NCI-H128 (cell line): ENCODE measurements at regions not wholly inside any gene's neighbourhood (a gene's known extent, or its start where the extent isn't known, plus 50 kb on each side); places are given as distances from the start of the nearest gene placed in this dataset.

ENCODE experiments used
- DNase-seq: peaks from one replicate; lab custom pipeline; 2025; ENCODE audit not compliant: unreplicated experiment; lab: John Stamatoyannopoulos, UW

GRCh38 chr4:23667659-23668058 is 222.2 kb downstream of the PPARGC1A start:
- DNase-seq = no peak

- DNase-seq = no peak
These were observed 229.0 kb downstream of the PPARGC1A start for GRCh38 chr4:23660865-23661264.

DNA sequence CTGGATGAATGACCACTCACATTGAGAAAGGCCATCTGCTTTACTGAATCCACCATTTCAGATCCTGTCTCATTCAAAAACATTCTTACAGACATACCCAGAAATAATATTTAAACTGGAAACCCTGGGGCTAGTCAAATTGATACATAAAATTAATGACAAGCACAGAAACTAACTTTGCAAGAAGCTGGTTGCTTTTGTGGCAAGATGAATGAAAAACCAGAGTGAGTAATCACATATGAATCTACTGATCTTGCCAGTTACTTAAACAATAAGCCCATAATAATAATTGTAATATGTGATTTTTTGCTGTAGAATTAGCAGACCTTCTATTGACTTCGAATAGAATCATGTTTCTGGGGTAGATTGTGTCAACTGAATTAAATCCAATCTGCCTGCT is 235.1 kb downstream of the PPARGC1A start:
- no peak for DNase-seq

- DNase-seq = no peak
These were observed 240.8 kb downstream of the PPARGC1A start for GRCh38 chr4:23648854-23649596.

- DNase-seq = no peak
These were observed 254.4 kb downstream of the PPARGC1A start for GRCh38 chr4:23635468-23635867.

DNA sequence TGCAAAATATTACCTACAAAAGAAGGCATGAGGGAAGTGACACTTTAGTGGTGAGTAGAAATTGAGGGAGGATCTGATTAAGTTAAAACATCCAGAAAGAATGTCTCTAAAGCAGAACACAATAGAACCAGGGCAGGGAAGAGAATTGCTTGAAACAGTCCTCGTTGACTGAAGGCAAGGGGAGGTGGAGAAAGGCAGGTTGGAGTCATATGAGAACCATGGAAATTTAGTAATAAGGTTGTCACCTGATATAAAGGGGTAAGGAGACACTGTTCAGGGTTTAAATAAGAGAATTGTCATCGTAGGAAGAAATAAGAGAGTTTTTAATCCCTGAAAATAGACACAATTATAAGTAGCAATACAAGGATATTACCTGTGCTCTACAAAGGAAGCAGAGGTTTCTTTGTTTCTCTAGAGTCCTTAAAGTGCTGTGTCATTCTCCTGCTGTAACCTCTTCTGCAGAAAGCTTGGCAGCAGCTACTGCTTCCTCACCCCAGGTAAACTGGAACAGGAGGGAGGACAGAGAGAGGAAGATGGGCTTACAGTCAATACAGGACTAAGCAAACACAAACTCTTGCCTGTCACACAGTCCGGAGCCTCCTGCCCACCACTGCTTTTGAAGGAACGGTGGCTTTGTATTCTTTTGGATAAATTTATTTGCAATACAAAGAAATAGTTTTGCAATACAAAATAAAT is 258.4 kb downstream of the PPARGC1A start:
- no peak for DNase-seq

DNA sequence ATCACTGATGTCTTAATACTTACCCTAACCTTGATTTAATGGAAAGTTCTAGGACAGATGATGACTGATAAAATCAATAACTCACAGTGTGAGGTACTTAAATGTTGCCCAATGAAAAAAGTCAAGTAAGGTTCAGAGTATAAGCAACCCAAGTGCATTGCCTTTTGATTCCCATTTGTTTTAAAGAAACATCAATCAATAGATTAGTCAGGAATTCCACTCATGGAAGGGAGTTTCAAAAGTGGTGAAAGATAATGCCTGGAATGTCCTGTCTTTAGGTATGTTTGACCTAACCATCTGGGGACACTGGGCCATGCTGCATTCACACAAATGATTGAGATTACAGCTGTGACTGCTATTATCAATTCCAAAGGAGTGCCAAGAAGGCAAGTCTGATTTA is 259.7 kb downstream of the PPARGC1A start:
- no peak for DNase-seq

DNA sequence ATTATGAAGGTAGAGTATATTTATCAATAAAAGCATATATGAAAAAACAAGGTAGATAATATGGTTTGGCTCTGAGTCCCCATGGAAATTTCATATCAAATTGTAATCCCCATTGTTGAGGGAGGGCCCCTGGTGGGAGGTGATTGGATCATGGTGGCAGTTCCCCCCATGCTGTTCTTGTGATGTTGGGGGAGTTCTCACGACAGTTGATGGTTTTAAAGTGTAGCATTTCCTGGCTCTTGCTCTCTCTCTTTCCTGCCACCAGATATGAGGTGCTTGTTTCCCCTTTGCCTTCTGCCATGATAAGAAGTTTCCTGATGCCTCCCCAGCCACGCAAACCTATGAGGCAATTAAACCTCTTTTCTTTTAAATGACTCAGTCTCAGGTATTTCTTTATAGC is 260.4 kb downstream of the PPARGC1A start:
- no peak for DNase-seq

DNA sequence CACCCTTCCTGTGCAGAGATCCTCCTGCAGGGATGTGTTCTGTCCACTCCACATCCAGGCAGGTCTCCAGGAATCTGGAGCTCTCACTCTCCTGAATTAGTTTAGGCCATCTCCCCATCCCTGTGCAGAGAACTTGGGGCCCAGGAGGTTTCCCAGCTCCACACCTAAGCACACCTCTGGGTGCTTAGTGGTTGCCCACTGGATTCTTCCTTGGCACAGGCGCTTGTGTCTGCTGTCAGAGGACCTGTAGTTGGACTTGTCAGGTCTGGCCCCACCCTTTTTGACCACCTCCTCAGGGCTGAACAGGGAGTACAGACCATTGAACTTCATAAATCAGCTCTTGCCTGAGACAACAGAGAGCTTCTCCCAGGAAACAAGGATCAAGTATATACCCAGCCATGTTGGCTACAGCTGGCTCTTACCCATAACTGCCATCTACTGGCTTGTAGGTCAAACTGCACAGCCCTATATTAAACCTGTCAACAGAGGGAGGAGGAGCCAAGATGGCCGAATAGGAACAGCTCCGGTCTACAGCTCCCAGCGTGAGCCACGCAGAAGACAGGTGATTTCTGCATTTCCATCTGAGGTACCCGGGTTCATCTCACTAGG is 275.5 kb downstream of the PPARGC1A start:
- DNase-seq = no peak

DNA sequence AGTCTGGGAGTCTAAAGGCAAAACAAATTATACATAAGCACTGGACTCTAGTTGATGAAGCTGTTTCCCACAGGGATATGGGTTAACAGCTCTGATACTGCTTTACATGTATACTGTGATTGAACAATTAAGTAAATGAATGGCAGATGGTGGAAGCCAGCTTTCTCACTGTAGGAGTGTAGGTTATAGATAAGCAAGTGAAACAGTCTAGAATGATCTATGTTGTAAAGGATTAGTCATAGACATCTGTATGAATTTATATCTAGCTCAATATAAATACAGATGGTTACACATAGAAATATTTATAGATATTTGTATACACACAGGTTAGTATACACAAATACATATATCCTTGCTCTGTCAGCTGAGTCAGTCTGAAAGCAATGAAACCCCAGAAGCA is 276.1 kb downstream of the PPARGC1A start:
- DNase-seq = no peak

- no peak for DNase-seq
These were observed 287.1 kb downstream of the PPARGC1A start for GRCh38 chr4:23602720-23603119.

- DNase-seq = no peak
These were observed 295.7 kb downstream of the PPARGC1A start for GRCh38 chr4:23594125-23594524.

DNA sequence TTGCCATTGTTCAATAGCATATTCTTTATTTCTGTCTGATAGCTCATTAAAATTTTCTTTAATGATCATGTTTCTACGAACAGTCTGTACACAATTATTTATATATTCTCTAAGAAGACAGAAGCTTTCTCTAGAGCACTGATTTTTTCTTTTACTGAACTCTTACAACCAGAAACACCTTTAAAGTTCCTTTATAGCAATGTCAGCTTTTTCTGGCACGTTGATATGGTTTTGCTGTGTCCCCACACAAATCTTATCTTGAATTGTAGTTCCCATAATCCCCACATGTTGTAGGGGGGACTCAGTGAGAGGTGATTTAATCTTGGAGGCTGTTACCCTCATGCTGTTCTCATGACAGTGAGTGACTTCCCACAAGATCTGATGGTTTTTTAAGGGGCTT is 299.4 kb downstream of the PPARGC1A start:
- DNase-seq = no peak

GRCh38 chr4:23584024-23584423 is 305.8 kb downstream of the PPARGC1A start:
- no peak for DNase-seq

GRCh38 chr4:23582671-23583070 is 307.2 kb downstream of the PPARGC1A start:
- DNase-seq = no peak

DNA sequence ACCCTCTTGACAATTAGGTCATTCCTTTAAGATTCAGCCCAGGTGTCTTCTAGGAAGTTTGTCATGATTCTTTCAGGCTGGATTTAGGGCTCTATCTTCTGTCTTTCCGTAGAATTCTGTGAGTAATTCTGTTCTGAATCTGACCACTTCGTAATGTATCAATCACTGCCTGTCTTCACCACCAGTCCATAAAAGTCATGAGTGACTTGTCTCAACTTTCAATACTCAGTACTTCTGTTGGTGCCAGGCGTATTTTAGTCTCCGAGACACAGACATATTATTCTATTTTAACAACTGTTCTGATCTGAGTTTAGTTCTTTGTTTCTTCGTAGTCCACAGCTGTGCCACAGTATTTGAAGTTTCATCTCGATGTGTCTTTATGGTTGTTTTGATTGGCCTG is 310.7 kb downstream of the PPARGC1A start:
- DNase-seq = no peak

GRCh38 chr4:23577398-23577797 is 312.4 kb downstream of the PPARGC1A start:
- DNase-seq = no peak

- no peak for DNase-seq
These were observed 317.5 kb downstream of the PPARGC1A start for GRCh38 chr4:23572382-23572781.

DNA sequence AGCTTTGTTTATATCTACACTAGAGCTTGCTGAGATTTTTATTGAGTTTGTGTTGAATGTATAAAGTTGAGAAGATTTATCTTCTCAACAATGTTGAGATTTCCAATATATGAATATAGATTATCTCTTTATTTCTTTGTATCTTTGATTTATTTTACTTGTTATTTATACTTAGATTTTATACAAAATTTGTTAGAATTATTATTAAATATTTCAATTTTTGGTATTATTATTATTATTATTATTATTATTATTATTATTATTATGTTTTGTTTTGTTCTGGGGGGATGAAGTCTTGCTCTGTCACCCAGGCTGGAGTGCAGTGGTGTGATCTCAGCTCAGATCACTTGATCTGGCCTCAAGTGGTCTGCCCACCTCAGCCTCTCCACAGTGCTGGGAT is 322.5 kb downstream of the PPARGC1A start:
- DNase-seq = no peak

DNA sequence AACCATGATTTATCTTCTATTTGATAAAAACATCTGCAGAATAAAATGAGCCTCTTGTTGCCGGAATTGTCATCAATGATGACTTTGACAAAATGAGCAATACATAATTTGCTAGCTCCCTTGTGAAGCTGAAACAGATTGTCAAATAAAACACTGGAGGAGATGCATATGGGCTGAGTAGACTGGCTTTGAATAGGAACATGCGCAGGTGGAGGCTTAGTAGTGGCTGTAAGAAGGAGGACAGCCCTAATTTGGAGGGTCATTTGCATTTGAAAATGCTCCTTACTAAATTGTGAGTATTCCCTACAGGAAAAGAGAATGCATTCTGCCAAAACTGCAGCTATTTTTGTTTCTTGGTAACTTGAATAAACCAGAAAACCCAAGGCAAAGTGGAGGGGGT is 329.1 kb downstream of the PPARGC1A start:
- no peak for DNase-seq

DNA sequence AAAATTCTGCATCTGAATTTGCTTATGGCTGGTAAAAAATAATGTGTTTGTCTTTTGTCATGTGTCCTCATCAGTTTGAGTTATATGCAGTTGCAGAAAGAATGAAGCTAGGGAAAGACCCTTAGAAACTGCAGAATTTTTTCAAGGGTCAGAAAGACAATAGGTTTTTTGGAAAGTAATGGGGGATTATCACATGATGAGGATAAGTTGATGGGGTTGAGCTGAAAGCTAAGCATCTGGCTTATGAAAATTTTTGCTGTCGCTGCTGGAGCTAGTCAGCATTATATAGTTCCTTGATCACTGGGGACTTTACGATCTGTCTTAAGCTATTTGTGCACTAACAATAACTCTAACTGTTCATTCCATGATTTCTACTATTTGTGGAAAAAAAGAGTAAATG is 331.7 kb downstream of the PPARGC1A start:
- DNase-seq = no peak

DNA sequence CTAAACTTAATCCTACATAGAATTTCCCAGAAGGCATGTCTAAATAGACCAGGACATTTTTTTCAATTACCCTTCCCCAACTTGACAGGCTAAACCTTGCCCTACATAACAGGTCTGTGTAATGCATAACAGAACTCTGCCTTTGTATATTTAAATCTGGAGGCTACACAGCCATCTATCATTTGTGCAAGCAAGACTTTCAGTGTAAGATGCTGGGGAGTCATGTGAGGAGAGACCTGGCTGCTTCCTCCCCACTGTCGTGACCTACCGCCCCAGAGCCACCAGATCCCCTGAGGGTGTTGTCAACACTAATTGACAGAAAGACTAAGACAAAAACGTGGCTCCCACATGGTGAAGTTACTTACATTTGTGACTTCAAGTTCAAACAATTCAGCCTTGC is 342.2 kb downstream of the PPARGC1A start:
- DNase-seq = no peak
